COLO668 (cell line): ENCODE measurements at regions not wholly inside any gene's neighbourhood (a gene's known extent, or its start where the extent isn't known, plus 50 kb on each side); places are given as distances from the start of the nearest gene placed in this dataset.

Experiments used
- DNase-seq: peaks from one replicate; lab custom pipeline; 2025; ENCODE audit not compliant: unreplicated experiment; lab: John Stamatoyannopoulos, UW

DNA sequence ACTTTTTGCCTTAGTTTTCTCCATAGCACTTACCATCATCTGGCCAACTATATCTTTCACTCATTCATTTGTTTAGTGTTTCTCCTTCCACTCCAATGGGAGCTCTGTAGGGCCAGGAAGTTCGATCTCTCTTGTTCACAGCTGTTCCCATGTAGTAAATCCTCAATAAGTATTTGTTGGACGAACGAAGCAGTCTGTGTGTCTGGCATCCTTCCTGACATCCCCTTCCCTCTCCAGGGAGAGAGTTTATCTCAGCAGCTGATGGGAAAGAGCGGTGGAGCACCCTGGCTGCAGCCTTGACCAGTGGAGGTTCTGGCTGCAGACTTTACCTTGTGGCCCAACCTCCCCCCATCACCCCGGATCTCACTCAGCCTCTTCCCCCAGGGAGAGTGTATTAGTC, 141.7 kb downstream of the CHST1 start:
- DNase-seq, result no peak

DNA sequence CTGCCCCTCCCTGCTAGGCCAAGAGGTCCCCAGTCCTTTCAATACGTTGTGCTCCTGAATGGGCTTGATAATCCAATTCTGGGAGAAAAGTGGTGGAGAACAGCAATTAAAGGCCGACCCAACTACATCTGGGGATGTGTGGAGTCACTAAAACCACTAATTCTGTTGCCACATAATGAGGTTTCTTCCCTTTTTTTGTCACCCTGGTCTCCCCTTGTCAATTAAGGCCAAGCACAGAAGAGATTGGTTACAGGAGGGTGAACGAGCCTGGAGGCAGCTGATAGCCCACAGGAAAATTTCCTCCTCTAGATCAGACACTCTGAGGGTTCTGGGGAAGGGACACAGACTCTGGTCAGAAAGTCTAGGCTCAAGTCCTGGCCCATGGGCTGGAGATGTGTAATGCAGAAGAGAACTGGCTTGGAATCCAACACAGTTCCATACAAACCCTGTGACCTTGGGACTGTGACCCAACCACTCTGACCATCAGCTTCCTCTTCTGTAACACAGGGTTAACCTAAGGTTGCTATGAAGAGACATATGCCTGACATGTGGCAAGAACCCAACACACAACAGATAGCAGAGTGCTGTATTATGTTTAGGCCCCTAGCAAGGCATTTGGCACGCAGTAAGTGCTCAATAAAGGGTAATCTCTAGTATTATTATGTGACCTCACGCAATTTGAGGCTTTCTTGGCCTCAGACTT, 146.4 kb downstream of the CHST1 start:
- DNase-seq, result no peak

DNA sequence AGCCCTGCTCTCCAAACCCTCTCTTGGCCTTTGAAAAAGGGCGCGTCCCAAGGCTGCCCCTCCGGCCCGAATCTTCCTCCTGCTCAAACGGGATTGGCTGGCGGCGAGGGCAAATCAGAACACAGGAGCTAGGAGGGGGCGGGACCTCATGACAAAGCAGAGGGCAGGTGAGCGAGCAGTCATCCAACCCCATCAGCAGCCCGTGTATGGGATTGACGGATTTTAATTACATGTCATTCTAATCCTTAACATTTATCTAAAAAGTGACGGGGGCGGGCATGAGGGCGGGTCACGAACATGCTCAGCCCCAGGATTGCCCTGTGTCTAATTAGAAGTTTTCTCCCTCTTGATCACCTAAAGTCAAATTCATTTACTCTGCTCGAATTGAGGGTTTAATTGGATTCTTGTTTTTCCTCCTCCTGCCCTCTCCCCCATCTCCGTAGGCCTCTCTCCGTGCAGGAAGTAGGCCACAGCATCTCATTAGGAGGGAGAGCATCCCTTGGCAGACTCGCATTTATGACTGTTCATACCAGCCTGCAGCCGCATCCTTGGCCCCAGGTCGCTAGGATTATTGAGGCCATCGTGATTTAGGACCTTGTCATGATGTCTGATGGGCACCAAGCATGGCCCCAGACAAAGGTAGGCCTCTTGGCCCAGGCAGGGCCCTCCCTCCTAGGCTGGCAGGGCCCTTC, 147.1 kb downstream of the CHST1 start:
- DNase-seq, result no peak

DNA sequence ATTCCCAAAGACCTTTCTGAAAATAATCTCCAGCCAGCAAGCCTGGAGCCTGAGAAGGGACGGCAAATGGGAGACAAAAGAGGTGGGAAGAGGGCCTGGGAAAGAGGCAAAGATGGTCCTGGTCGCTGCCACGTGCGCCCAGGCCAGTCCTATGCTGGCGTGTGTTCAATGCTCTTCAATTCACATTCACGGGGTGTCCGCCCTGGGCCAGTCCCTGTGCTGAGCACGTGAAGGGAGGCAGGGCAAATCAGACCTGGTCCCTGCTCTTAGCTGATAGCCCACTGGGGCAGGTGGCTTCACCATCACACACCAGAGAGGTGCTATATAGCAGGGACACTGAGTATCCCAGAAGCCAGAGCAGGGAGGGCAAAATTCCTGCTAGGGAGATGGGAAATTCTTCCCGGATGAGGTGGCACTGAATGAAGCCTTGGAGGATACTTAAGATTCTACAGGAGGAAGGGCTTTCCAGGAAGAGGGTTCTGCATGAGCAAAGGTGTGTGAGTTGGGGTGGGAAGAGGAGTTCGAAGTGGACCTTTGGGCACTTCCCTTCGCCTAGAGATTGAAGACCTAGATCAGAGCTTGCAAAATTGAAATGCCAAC, 148.2 kb downstream of the CHST1 start:
- DNase-seq, result no peak

DNA sequence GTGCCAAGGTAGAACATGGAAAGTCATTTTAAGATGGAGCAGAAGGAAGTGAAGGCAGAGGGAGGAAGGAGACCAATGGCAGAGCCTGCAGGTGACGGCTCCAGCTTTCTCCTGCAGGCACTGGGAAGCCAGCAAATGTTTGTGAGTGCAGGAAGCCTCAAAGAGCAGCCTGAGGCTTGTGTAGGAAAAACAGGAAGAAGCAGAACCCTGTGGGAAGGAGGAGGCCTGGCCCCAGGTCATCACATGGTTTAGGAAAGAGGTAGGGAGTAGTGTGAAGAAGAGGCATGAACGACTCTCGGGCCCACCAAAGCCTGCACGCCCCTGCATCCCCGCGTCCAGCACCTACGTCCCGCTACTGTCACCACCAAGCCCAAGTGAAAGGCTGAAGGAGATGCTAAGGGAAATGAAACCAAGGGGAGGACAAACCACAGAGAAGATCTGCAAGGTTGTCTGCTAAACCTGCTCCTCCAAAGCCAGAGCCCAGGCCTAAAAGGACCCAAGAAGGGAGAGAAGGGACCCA, 151.5 kb downstream of the CHST1 start:
- no peak for DNase-seq

- DNase-seq, result no peak
These were observed 152.8 kb downstream of the CHST1 start for GRCh38 chr11:45512471-45513148.

DNA sequence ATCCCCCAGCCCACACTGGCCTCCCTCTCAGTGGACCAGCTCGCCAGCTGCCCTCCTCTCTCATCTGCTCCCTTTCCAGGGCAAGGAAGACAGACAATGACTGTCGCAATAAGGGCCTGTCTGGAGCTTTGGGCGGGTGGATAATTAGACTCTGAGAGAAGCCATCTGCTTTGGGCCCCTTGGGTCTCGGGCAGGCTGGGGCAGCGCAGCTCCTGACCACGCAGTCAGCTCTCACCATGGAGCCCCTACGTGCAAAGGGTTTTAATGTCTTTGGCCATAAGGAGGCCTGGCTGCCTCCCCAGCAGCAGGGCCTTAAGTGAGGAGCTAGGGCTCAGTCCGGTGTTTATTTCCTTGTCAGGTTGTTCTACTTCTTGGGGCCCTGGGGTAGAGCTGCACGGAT, 153.9 kb downstream of the CHST1 start:
- no peak for DNase-seq

GRCh38 chr11:45507916-45508315, 157.5 kb downstream of the CHST1 start:
- DNase-seq, result no peak

DNA sequence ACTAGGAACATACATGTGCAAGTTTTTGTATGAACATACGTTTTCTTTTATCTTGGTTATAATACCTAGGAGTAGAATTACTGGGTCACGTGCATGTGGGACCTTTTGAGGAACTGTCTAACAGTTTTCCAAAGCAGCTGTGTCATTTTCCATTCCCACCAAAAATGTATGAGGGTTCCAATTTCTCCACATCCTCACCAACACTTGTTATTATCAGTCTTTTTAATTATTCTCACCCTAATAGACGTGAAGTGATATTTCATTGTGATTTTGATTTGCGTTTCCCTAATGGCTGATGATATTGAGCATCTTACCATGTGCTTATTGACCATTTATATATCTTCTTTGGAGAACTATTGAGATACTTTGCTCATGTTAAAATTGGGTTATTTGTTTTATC, 162.1 kb downstream of the CHST1 start:
- DNase-seq, result no peak

DNA sequence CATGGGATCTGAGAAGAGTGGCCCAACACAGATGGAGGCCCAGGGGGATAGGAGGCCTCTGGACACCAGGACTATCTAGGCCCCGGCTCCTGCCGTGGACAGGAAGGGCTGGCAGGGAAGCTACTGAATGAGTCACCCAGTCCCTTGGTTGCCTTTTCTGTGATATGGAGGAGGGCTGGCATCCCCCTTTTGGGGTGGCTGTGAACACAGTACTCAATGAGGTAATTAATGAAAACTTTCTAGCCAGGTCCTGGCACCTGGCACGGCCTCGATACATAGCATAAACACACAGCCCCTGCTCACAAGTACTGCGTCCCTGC, 163.2 kb downstream of the CHST1 start:
- DNase-seq, result no peak

DNA sequence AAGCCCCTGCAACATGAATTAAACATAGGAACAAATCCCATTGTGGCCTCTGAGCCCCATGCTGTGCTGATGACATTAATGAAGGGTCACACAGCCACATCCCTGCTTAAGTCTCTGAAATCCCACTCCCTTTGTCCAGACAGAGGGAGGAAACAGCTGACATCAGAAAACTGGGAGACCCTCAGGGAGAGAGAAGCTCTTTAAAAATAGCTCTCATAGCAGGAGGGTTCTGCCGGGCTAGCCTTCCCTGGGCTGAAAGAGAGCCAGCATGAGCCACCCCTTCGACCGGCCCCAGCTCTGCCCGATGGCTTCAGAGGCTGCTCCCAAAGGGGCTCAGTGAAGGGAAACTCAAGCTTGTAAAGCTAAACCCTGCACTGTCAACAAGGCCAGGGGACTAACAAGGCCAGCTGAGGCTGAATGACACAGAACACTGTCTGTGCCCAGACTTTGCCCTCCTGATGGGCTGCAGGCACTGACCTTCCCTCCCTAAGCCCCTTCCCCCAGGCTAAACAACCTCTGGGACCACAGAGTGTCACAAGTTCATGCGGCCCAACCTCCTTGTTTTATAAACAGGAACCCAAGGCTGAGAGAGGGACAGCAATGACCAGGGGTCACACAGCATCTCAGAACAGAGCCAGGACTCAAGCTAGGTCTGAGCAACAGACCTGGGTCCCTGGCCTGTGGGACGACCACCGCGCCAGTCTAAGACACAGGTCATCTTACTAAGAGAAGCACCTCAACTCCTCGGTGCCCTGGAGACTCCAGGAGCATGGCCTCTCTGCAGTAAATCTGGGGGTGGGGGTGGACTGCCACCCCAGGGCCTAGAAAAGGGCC, 163.8 kb downstream of the CHST1 start:
- DNase-seq, result no peak

- DNase-seq, result no peak
These were observed 165.0 kb downstream of the CHST1 start for GRCh38 chr11:45500451-45500850.

DNA sequence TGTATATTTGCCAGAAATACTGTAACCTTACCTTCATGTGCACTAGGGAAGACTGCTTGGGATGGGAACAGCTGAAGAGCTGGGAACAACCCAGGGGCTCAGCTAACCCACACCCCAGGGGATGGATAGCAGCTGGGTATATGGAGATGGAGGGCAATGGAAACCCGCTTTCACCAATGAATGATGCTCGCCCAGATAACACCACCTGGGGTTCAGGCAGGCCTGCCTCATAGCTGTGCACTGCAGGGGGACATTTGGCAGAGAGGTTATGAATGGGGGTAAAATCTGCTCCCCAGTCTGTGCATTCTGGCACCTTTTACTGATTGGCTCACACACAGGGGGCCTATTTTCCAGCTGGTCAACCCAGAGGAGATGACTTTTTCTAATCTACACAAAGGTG, 170.7 kb downstream of the CHST1 start:
- no peak for DNase-seq

- DNase-seq, result no peak
These were observed 176.0 kb downstream of the CHST1 start for GRCh38 chr11:45489281-45489905.

DNA sequence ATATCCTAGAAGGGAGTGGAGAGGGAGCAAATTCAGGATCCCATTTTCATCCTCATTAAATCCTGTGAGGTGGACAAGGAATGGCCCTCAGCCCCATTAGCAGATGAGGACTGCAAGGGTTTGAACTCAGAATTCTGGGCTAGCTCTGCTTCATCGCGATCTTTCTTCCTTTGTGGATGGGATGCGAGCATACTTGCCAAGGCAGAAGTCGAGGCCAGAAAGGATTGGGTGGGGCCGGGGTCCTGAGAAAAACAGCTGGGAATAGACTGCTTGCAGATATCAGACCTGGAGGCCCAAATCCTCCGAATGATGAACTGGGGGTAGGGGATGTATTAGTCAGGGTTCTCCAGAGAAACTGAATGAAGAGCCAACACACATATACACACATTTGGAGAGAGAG, 179.0 kb downstream of the CHST1 start:
- no peak for DNase-seq

DNA sequence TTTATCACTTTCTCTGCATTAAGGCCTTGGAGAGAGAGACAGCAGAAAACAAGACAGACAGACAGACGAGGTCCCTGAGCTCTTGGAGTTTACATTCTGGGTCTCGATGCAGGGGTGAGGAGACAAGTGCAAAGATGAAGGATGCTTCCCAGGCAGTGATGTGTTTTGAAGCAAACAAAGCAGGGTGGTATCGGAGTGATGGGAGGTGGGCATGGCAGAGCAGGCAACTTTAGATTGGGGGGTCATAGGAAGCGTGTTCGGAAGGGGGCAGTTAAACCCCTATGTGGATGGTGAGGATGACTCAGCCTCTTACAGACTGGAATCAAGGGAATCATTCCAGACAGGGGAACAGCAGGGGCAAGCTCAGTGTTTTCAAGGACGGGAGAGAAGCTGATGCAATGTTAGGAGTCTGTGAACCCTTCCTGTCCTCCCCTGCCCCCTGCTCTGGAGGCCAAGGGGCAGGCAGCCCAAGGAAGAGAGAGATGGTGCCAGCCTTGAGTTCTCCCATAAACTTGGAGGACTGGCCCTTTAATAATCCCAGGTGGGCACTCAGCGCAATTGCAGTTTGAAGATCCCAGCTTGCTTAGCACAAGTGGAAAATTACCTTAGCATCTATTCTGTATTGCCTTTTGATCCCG, 180.2 kb downstream of the CHST1 start:
- no peak for DNase-seq

- DNase-seq, result no peak
These were observed 181.0 kb downstream of the CHST1 start for GRCh38 chr11:45484326-45484883.

DNA sequence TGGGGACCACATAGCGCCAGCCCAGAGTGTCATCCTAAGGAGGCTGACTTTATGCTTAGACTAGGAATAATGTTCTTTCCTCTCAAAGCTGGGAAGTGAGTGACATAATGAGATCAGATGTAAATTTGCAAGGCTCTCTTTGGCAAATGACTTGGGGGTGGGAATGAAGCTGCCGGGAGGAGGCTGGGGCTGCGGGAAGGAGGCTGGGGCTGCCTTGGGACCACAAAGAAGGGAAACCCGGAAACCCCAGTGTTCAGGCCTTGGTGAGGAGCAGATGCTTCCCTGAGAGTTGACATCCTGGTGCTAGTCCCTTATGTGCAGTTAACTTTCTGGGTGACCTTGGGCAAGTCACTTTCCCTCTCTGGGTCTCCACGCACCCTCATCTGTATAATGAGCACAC, 182.0 kb downstream of the CHST1 start:
- DNase-seq, result no peak

DNA sequence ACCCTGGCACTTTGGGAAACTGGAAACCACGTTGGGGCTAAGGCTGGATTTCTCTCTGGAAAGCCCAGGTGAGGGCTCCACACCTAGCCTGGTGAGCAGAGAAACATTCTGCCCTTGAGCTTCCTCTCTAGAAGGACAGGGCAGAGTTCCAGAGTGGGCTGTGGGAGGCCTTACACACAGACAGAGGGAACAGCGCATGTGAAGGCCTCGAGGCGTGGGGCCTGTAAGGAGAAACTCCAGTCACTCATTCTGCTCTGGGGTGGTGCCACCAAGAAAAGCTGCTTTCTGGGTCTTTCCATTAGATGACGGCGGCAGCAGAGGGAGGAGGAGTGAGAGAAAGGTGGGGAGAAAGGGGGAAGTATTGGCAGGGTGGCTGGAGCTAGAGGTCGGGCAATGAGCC, 183.1 kb downstream of the CHST1 start:
- DNase-seq, result no peak

- no peak for DNase-seq
These were observed 184.4 kb downstream of the CHST1 start for GRCh38 chr11:45481026-45481425.
